A549 (cell line): ENCODE measurements at regions not wholly inside any gene's neighbourhood (a gene's known extent, or its start where the extent isn't known, plus 50 kb on each side); places are given as distances from the start of the nearest gene placed in this dataset.

Experiments used
- ATAC-seq, 2 experiments: fragments of 200-7000 bp in 1 of 2; fragments of >200 bp in 1 of 2; cut with Nextera tagmentation in 1 of 2; cut with Tn5 transposase in 1 of 2; 3 replicates each; pipeline versions ENCODE4 v1.8.0 to v1.9.1; 2018 to 2020; ENCODE audit warnings: mild to moderate bottlenecking in 1 of 2, moderate library complexity in 1 of 2
- CTCF ChIA-PET: fragments of 300-600 bp; sonication (Branson Sonifier 250); formaldehyde crosslinking; extraction: SDS; loops from one replicate; lab custom pipeline; 2021; ENCODE audit warnings: antibody characterized with exemption, inconsistent platforms; lab: Yijun Ruan, JAX
- POLR2A ChIA-PET: fragments of 350-600 bp; formaldehyde crosslinking; extraction: SDS; loops from one replicate; lab custom pipeline; 2021; ENCODE audit warnings: antibody characterized with exemption, inconsistent platforms; lab: Yijun Ruan, JAX
- DNase-seq, 2 experiments: peaks; one replicate each; pipeline versions ENCODE4 v3.0.0 to v3.0.0-alpha.2; 2011 to 2016; ENCODE audit warnings: low read depth in 1 of 2, low spot score in 1 of 2
- FAIRE-seq: peaks from 2 replicates; lab custom pipeline; 2011; peaks lifted over from hg19 to GRCh38; lab: Jason Lieb, UNC
- H3K27ac ChIP-seq, 2 experiments: fragments of >200 bp; sonication (Bioruptor Twin); formaldehyde crosslinking; 3 replicates each; pipeline ENCODE4 v1.5.1; 2016 to 2017
- H3K4me1 ChIP-seq: fragments of >200 bp; sonication (Bioruptor Twin); formaldehyde crosslinking; 3 replicates; pipeline ENCODE4 v1.6.1; 2016
- H3K4me2 ChIP-seq: fragments of >200 bp; sonication (Bioruptor Twin); formaldehyde crosslinking; 3 replicates; pipeline ENCODE4 v1.6.1; 2016
- H3K4me3 ChIP-seq: fragments of >200 bp; sonication (Bioruptor Twin); formaldehyde crosslinking; 3 replicates; pipeline ENCODE4 v1.5.1; 2016
- H3K9me3 ChIP-seq: fragments of >200 bp; sonication (Bioruptor Twin); formaldehyde crosslinking; 3 replicates; pipeline ENCODE4 v1.6.1; 2016
- BHLHE40 ChIP-seq: IDR thresholded peaks from 2 replicates; pipeline ENCODE4 v1.6.1; 2012; ENCODE audit warnings: low read depth, low read length, inconsistent platforms
- CBX2 ChIP-seq: fragments of 200-600 bp; sonication (generic); IDR thresholded peaks from 2 replicates; pipeline ENCODE4 v1.6.1; 2016; ENCODE audit warnings: low read depth, mild to moderate bottlenecking, borderline replicate concordance
- CEBPB ChIP-seq, 2 experiments: fragments of >200 bp in 1 of 2; sonication (Bioruptor Twin) in 1 of 2; formaldehyde crosslinking in 1 of 2; IDR thresholded peaks; 2 replicates each; pipeline ENCODE4 v1.6.1; 2012 to 2016
- CHD2 ChIP-seq: fragments of 150-350 bp; IDR thresholded peaks from 2 replicates; pipeline ENCODE4 v1.6.1; 2014; ENCODE audit warnings: low read length; ENCODE audit not compliant: partially characterized antibody
- ELK1 ChIP-seq: fragments of 150-350 bp; IDR thresholded peaks from 2 replicates; pipeline ENCODE4 v1.6.1; 2014; ENCODE audit warnings: low read depth, mild to moderate bottlenecking, low read length
- EP300 ChIP-seq, 2 experiments: fragments of >200 bp; sonication (Bioruptor Twin); formaldehyde crosslinking; IDR thresholded peaks; 2 replicates in 1 of 2; 3 replicates in 1 of 2; pipeline ENCODE4 v1.6.1; 2016 to 2017
- ESRRA ChIP-seq: fragments of 150-350 bp; IDR thresholded peaks from 2 replicates; pipeline ENCODE4 v1.6.1; 2014; ENCODE audit warnings: mild to moderate bottlenecking, low read length, borderline replicate concordance
- FOSB ChIP-seq: fragments of 250-450 bp; sonication (Bioruptor Pico); IDR thresholded peaks from 2 replicates; pipeline ENCODE4 v1.5.0; 2020; ENCODE audit warnings: mild to moderate bottlenecking, moderate library complexity
- GATA3 ChIP-seq: IDR thresholded peaks from 2 replicates; pipeline ENCODE4 v1.6.1; 2012; ENCODE audit warnings: borderline replicate concordance
- HES2 ChIP-seq: fragments of >200 bp; sonication (Bioruptor Twin); formaldehyde crosslinking; IDR thresholded peaks from 2 replicates; pipeline ENCODE4 v1.6.1; 2016
- HOXA7 ChIP-seq: fragments of 250-450 bp; sonication (Bioruptor Pico); IDR thresholded peaks from 2 replicates; pipeline ENCODE4 v1.5.0; 2020; ENCODE audit warnings: mild to moderate bottlenecking, moderate library complexity
- HOXB13 ChIP-seq: fragments of 250-450 bp; sonication (Bioruptor Pico); IDR thresholded peaks from 2 replicates; pipeline ENCODE4 v1.5.0; 2020; ENCODE audit warnings: low read depth, mild to moderate bottlenecking, moderate library complexity
- HOXB5 ChIP-seq: fragments of 250-450 bp; sonication (Bioruptor Pico); IDR thresholded peaks from 2 replicates; pipeline ENCODE4 v1.5.0; 2020; ENCODE audit warnings: mild to moderate bottlenecking, moderate library complexity
- JUN ChIP-seq, 2 experiments: fragments of >200 bp; sonication (Bioruptor Twin); formaldehyde crosslinking; IDR thresholded peaks; 2 replicates in 1 of 2; 3 replicates in 1 of 2; pipeline ENCODE4 v1.6.1; 2016 to 2017
- JUNB ChIP-seq: fragments of >200 bp; sonication (Bioruptor Twin); formaldehyde crosslinking; IDR thresholded peaks from 2 replicates; pipeline ENCODE4 v1.6.1; 2016
- MAFK ChIP-seq: fragments of 450-650 bp; IDR thresholded peaks from 2 replicates; pipeline ENCODE4 v1.6.1; 2014; ENCODE audit not compliant: partially characterized antibody
- MAZ ChIP-seq: fragments of 150-350 bp; IDR thresholded peaks from 2 replicates; pipeline ENCODE4 v1.6.1; 2014; ENCODE audit warnings: antibody characterized with exemption, low read depth, low read length, borderline replicate concordance
- MYC ChIP-seq: IDR thresholded peaks from 2 replicates; pipeline ENCODE4 v1.6.1; 2012; ENCODE audit warnings: mild to moderate bottlenecking, inconsistent platforms, low read length, improper control_type of control experiment, borderline replicate concordance
- NR3C1 ChIP-seq: fragments of >200 bp; sonication (Bioruptor Twin); formaldehyde crosslinking; IDR thresholded peaks from 3 replicates; pipeline ENCODE4 v1.6.1; 2017
- PBX3 ChIP-seq: IDR thresholded peaks from 2 replicates; pipeline ENCODE4 v1.6.1; 2012
- PHF8 ChIP-seq: fragments of 200-600 bp; sonication (generic); IDR thresholded peaks from 2 replicates; pipeline ENCODE4 v1.6.1; 2016; ENCODE audit warnings: low read depth, mild to moderate bottlenecking, antibody characterized with exemption, moderate library complexity, borderline replicate concordance
- POLR2A ChIP-seq: IDR thresholded peaks from 2 replicates; pipeline ENCODE4 v1.6.1; 2012; ENCODE audit warnings: mild to moderate bottlenecking, low read length
- RARB ChIP-seq: fragments of 250-450 bp; sonication (Bioruptor Pico); IDR thresholded peaks from 2 replicates; pipeline ENCODE4 v1.8.0; 2021; ENCODE audit warnings: mild to moderate bottlenecking, moderate library complexity
- RFX5 ChIP-seq: fragments of 450-650 bp; IDR thresholded peaks from 2 replicates; pipeline ENCODE4 v1.7.1; 2014; ENCODE audit warnings: antibody characterized with exemption, mild to moderate bottlenecking, moderate library complexity
- RNF2 ChIP-seq: fragments of 200-600 bp; sonication (generic); IDR thresholded peaks from 2 replicates; pipeline ENCODE4 v1.6.1; 2016; ENCODE audit warnings: low read depth, mild to moderate bottlenecking, antibody characterized with exemption, moderate library complexity, borderline replicate concordance
- SMC3 ChIP-seq: fragments of >200 bp; sonication (Bioruptor Twin); formaldehyde crosslinking; IDR thresholded peaks from 3 replicates; pipeline ENCODE4 v1.6.1; 2018; ENCODE audit warnings: inconsistent platforms
- TFCP2L1 ChIP-seq: fragments of 250-450 bp; sonication (Bioruptor Pico); IDR thresholded peaks from 2 replicates; pipeline ENCODE4 v1.5.0; 2021; ENCODE audit warnings: mild to moderate bottlenecking
- ZC3H11A ChIP-seq: fragments of 450-650 bp; IDR thresholded peaks from 2 replicates; pipeline ENCODE4 v1.6.1; 2014; ENCODE audit warnings: antibody characterized with exemption, mild to moderate bottlenecking
- ZFP36 ChIP-seq: fragments of 450-650 bp; IDR thresholded peaks from 2 replicates; pipeline ENCODE4 v1.6.1; 2014; ENCODE audit warnings: borderline replicate concordance; ENCODE audit not compliant: partially characterized antibody
- ZSCAN20 ChIP-seq: fragments of 250-450 bp; sonication (Bioruptor Pico); IDR thresholded peaks from 2 replicates; pipeline ENCODE4 v1.8.0; 2022; ENCODE audit warnings: mild to moderate bottlenecking, moderate library complexity
- WGBS: methylation state at CpG from one replicate; pipeline ENCODE4 v1.1.6; 2017; ENCODE audit errors: missing lambda C conversion rate; 5-methylcytosine and 5-hydroxymethylcytosine counted together
- TF ChIP-seq, protein P1 (sequence below): IDR thresholded peaks from 2 replicates; pipeline ENCODE4 v1.6.1; 2012

DNA sequence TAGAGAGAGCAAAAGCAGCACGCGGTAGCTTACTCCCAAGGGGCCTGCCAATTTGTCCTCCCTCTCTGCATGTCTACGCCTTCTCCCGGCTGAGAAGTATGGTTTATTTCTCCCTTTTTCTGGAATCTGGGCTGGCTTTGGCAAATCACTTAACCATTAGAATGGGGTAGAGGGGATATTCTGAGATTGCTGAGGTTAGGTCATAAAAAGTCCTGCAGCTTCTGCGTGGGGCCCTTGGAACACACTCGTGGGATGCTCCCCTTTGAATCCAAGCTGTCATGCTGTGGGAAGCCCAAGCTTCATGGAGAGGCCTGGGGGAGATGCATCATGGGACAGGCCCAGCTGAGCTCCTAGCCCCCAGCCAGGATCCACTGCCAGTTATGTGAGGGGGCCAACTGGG is 403.6 kb upstream of the MAF start:
- FAIRE-seq, result no peak
- no peak overlapping the region for H3K4me2 ChIP-seq
- ChIA-PET CTCF (interaction anchor here (0.6 to 1.3 kb wide), 3 partner anchors 15 to 402 kb away, joined by 4 to 5 read pairs (median 4); no protein-coding TSS in a partner anchor), POLR2A (interaction anchor here (0.5 kb wide), 1 partner anchor 301 kb away, joined by 4 read pairs; no protein-coding TSS in a partner anchor)
- H3K27ac ChIP-seq, result no peak overlapping the region
- DNase-seq, result no peak
- ATAC-seq, result no peak
- H3K9me3 ChIP-seq, result 0 out of 3 replicates have a peak, but pooled peaks cover 6% of the 10 kb centered on the region
- peaks cover 15% of the 10 kb centered on the region for H3K4me1 ChIP-seq
- TF ChIP-seq JUNB, result no peak
- TF ChIP-seq EP300 (IDR thresholded peaks at IDR 0.05), result no peak
- no peak for TF ChIP-seq CEBPB (IDR thresholded peaks at IDR 0.05)
- no peak for TF ChIP-seq NR3C1
- no peak for TF ChIP-seq RFX5
- no peak for TF ChIP-seq PBX3
- TF ChIP-seq HOXA7 (CRISPR knock-in tag), result no peak
- no peak for TF ChIP-seq PHF8
- TF ChIP-seq ESRRA, result no peak
- TF ChIP-seq MAFK, result no peak
- no peak for TF ChIP-seq CBX2
- no peak for TF ChIP-seq TFCP2L1 (CRISPR knock-in tag)
- TF ChIP-seq GATA3, result no peak
- no peak for TF ChIP-seq ZC3H11A
- no peak for TF ChIP-seq HES2
- TF ChIP-seq SMC3, result no peak
- TF ChIP-seq ZSCAN20 (CRISPR knock-in tag), result no peak
- TF ChIP-seq JUN (IDR thresholded peaks at IDR 0.05), result no peak
- no peak for TF ChIP-seq MAZ
- H3K4me3 ChIP-seq, result no peak overlapping the region
- 94% methylated on average over 6 of the region's 6 CpGs for WGBS

GRCh38 chr16:80002261-80002660 is 401.7 kb upstream of the MAF start:
- H3K9me3 ChIP-seq, result 0 out of 3 replicates have a peak, but pooled peaks cover 6% of the 10 kb centered on the region
- DNase-seq, result no peak
- WGBS, result 87% methylated on average over 2 of the region's 2 CpGs
- FAIRE-seq, result no peak
- TF ChIP-seq ZFP36 (no peak), MAZ (no peak), HOXB5 (CRISPR knock-in tag) (no peak), MYC (no peak), JUNB (no peak), RARB (CRISPR knock-in tag) (no peak), CBX2 (no peak), HOXA7 (CRISPR knock-in tag) (no peak), ZC3H11A (no peak), HOXB13 (no peak), EP300 (IDR thresholded peaks at IDR 0.05) (no peak), BHLHE40 (no peak), POLR2A (no peak), ESRRA (no peak), CHD2 (no peak), FOSB (no peak), RNF2 (no peak), ELK1 (no peak), NR3C1 (no peak)
- TF ChIP-seq, protein P1, sequence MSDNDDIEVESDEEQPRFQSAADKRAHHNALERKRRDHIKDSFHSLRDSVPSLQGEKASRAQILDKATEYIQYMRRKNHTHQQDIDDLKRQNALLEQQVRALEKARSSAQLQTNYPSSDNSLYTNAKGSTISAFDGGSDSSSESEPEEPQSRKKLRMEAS, result no peak
- ChIA-PET CTCF (interaction anchor here (0.9 kb wide), 1 partner anchor 9 kb away, joined by 3 read pairs; no protein-coding TSS in a partner anchor), POLR2A (no interaction called here)
- ATAC-seq, result no peak
- no peak overlapping the region for H3K27ac ChIP-seq
- no peak overlapping the region for H3K4me3 ChIP-seq
- no peak overlapping the region for H3K4me2 ChIP-seq
- H3K4me1 ChIP-seq, result peaks cover 14% of the 10 kb centered on the region
